HG02763 (cell line): ENCODE measurements at regions not wholly inside any gene's neighbourhood (a gene's known extent, or its start where the extent isn't known, plus 50 kb on each side); places are given as distances from the start of the nearest gene placed in this dataset.

Experiments used
- ATAC-seq: cut with Tn5 transposase; IDR thresholded peaks from one replicate; pipeline ENCODE4 v1.9.1; 2021; ENCODE audit warnings: mild to moderate bottlenecking, moderate library complexity; ENCODE audit not compliant: unreplicated experiment

- ATAC-seq = no peak
Observed at GRCh38 chr11:79592824-79593223, 152.0 kb upstream of the TENM4 start.

GRCh38 chr11:79592406-79592805 lies 151.6 kb upstream of the TENM4 start:
- no peak for ATAC-seq

GRCh38 chr11:79582434-79582833 lies 141.6 kb upstream of the TENM4 start:
- no peak for ATAC-seq

- no peak for ATAC-seq
Observed at GRCh38 chr11:79579063-79579462, 138.2 kb upstream of the TENM4 start.

GRCh38 chr11:79578116-79578515 lies 137.3 kb upstream of the TENM4 start:
- ATAC-seq = no peak

GRCh38 chr11:79575701-79576100 lies 134.9 kb upstream of the TENM4 start:
- ATAC-seq = no peak

GRCh38 chr11:79570104-79570503 lies 129.3 kb upstream of the TENM4 start:
- no peak for ATAC-seq

GRCh38 chr11:79564288-79564925 lies 123.6 kb upstream of the TENM4 start:
- ATAC-seq = no peak

- no peak for ATAC-seq
Observed at GRCh38 chr11:79561496-79561895, 120.7 kb upstream of the TENM4 start.

- no peak for ATAC-seq
Observed at GRCh38 chr11:79550809-79551208, 110.0 kb upstream of the TENM4 start.

- no peak for ATAC-seq
Observed at GRCh38 chr11:79547256-79547655, 106.4 kb upstream of the TENM4 start.

- no peak for ATAC-seq
Observed at GRCh38 chr11:79546351-79546750, 105.5 kb upstream of the TENM4 start.

- ATAC-seq = no peak
Observed at GRCh38 chr11:79544361-79544760, 103.5 kb upstream of the TENM4 start.

GRCh38 chr11:79543101-79543500 lies 102.3 kb upstream of the TENM4 start:
- no peak for ATAC-seq

- ATAC-seq = no peak
Observed at GRCh38 chr11:79541466-79541865, 100.6 kb upstream of the TENM4 start.

GRCh38 chr11:79538775-79539174 lies 97.9 kb upstream of the TENM4 start:
- no peak for ATAC-seq

- ATAC-seq = no peak
Observed at GRCh38 chr11:79536155-79536917, 95.5 kb upstream of the TENM4 start.

- no peak for ATAC-seq
Observed at GRCh38 chr11:79535606-79536005, 94.8 kb upstream of the TENM4 start.

GRCh38 chr11:79525257-79525656 lies 84.4 kb upstream of the TENM4 start:
- ATAC-seq = no peak

- ATAC-seq = no peak
Observed at GRCh38 chr11:79522626-79523025, 81.8 kb upstream of the TENM4 start.

GRCh38 chr11:79520086-79520485 lies 79.3 kb upstream of the TENM4 start:
- ATAC-seq = no peak

GRCh38 chr11:79515781-79516180 lies 75.0 kb upstream of the TENM4 start:
- ATAC-seq = no peak

GRCh38 chr11:79514695-79515094 lies 73.9 kb upstream of the TENM4 start:
- no peak for ATAC-seq
